ENCODE measurements at regions not wholly inside any gene's neighbourhood (a gene's known extent, or its start where the extent isn't known, plus 50 kb on each side); places are given as distances from the start of the nearest gene placed in this dataset.

DNA sequence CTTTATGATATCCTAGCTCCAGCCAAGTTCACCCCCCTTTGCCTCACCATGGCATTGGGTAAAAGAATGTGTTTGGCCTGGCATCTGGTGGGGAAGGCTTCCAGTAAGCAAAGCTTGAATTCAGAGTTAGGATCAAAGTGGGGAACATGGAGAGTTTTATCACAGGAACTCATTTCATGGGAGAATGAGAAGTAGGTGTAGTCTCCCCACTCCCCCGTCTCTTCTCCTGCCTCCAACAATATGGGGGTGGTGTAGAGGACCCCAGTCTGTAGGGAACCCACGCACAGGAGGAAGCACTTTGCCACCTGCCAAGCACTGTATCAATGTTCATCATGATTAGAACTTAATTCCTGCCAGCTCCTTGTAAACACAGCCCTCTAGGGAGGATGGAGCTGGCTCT, 200.5 kb downstream of the UACA start:
- H3K27me3 ChIP-seq (replicated peaks in 1 of 2; ENCODE audit: control insufficient read depth in 2 of 2, insufficient read depth in 2 of 2, low read length in 1 of 2), result peaks cover 0 to 5% of the 10 kb centered on the region in 2 experiments; a peak in 3 of 4 replicates
- H3K4me2 ChIP-seq (ENCODE audit: control insufficient read depth, insufficient read depth), result no peak overlapping the region
- H4K20me1 ChIP-seq (ENCODE audit: control insufficient read depth, insufficient read depth), result no peaks in the 10 kb centered on the region
- 7% methylated on average over 2 of the region's 2 CpGs for WGBS (ENCODE audit: insufficient coverage, insufficient replicate concordance, low lambda C conversion rate, missing lambda C conversion rate)
- ChIA-PET CTCF (interaction anchor here (0.6 kb wide), 1 partner anchor 128 kb away, joined by 4 read pairs; no protein-coding TSS in a partner anchor), POLR2A (no interaction called here), SMC1A (ENCODE audit: uncharacterized antibody, unreplicated experiment) (no interaction called here), RAD21 (ENCODE audit: unreplicated experiment) (no interaction called here)
- FAIRE-seq (no peak), ATAC-seq (no peak), DNase-seq (ENCODE audit: low read depth, low spot score) (no peak)
- no peak overlapping the region for H2AFZ ChIP-seq (ENCODE audit: control insufficient read depth, low read depth, low read length)
- no peak overlapping the region for H3K27ac ChIP-seq (ENCODE audit: control insufficient read depth, insufficient read depth)
- in situ Hi-C loops (cut with MboI) (no loop called here), intact Hi-C loops (cut with micrococcal nuclease; ENCODE audit: unreplicated experiment) (loop anchor here (10.0 kb wide), 1 partner anchor 162 kb away; no protein-coding TSS in a partner anchor)
- no peak overlapping the region for H3K9ac ChIP-seq (ENCODE audit: control insufficient read depth, insufficient read depth, low read length)
- H3K9me3 ChIP-seq (replicated peaks; ENCODE audit: control insufficient read depth, insufficient read depth, low read length), result no peaks in the 10 kb centered on the region
- H3K36me3 ChIP-seq (ENCODE audit: control insufficient read depth in 2 of 2, insufficient read depth in 2 of 2, low read length in 1 of 2), result no peaks in the 10 kb centered on the region
- no peak for TF ChIP-seq YBX1 (IDR thresholded peaks at IDR 0.05)
- TF ChIP-seq MXI1 (IDR thresholded peaks at IDR 0.05; ENCODE audit: low read depth, low read length), result no peak
- no peak for TF ChIP-seq HCFC1 (IDR thresholded peaks at IDR 0.05; ENCODE audit: low read length)
- H3K79me2 ChIP-seq (ENCODE audit: control insufficient read depth, insufficient read depth, low read length), result no peaks in the 10 kb centered on the region
- H3K4me3 ChIP-seq, result no peak overlapping the region
- no TSS peak for BruUV-seq (replicated peaks)
- peaks cover 3% of the 10 kb centered on the region; the same call in 1 of the 2 replicates for H3K4me1 ChIP-seq (ENCODE audit: control insufficient read depth, insufficient read depth, low read length)

- 40% methylated on average over 7 of the region's 7 CpGs for WGBS (ENCODE audit: insufficient coverage, insufficient replicate concordance, low lambda C conversion rate, missing lambda C conversion rate)
- Histone ChIP-seq H2AFZ (ENCODE audit: control insufficient read depth, low read depth, low read length) (no peak overlapping the region), H3K4me3 (no peak overlapping the region), H3K9ac (ENCODE audit: control insufficient read depth, insufficient read depth, low read length) (no peak overlapping the region), H3K27me3 (replicated peaks in 1 of 2; ENCODE audit: control insufficient read depth in 2 of 2, insufficient read depth in 2 of 2, low read length in 1 of 2) (peaks cover 0 to 5% of the 10 kb centered on the region in 2 experiments; a peak in 2 of 4 replicates), H3K4me1 (ENCODE audit: control insufficient read depth, insufficient read depth, low read length) (peaks cover 3% of the 10 kb centered on the region; the same call in 1 of the 2 replicates), H3K4me2 (ENCODE audit: control insufficient read depth, insufficient read depth) (no peak overlapping the region), H4K20me1 (ENCODE audit: control insufficient read depth, insufficient read depth) (no peaks in the 10 kb centered on the region), H3K36me3 (ENCODE audit: control insufficient read depth in 2 of 2, insufficient read depth in 2 of 2, low read length in 1 of 2) (no peaks in the 10 kb centered on the region), H3K27ac (ENCODE audit: control insufficient read depth, insufficient read depth) (no peak overlapping the region), H3K79me2 (ENCODE audit: control insufficient read depth, insufficient read depth, low read length) (no peaks in the 10 kb centered on the region), H3K9me3 (replicated peaks; ENCODE audit: control insufficient read depth, insufficient read depth, low read length) (no peaks in the 10 kb centered on the region)
- ChIA-PET POLR2A (no interaction called here), SMC1A (ENCODE audit: uncharacterized antibody, unreplicated experiment) (interaction anchor here (0.7 kb wide), 1 partner anchor 136 kb away, joined by 3 read pairs; no protein-coding TSS in a partner anchor), RAD21 (ENCODE audit: unreplicated experiment) (no interaction called here), CTCF (interaction anchor here (0.6 kb wide), 1 partner anchor 1621 kb away, joined by 3 read pairs; no protein-coding TSS in a partner anchor)
- DNase-seq (ENCODE audit: low read depth, low spot score), result no peak
- no peak for ATAC-seq
- no TSS peak for BruUV-seq (replicated peaks)
- intact Hi-C loops (cut with micrococcal nuclease; ENCODE audit: unreplicated experiment) (loop anchor here (10.0 kb wide), 1 partner anchor 163 kb away; no protein-coding TSS in a partner anchor), in situ Hi-C loops (cut with MboI) (no loop called here)
- no peak for FAIRE-seq
- TF ChIP-seq RELA (IDR thresholded peaks at IDR 0.05; ENCODE audit: borderline replicate concordance, partially characterized antibody), result no peak
- TF ChIP-seq POLR2AphosphoS5 (IDR thresholded peaks at IDR 0.05; ENCODE audit: low read length), result no peak
- TF ChIP-seq ZZZ3 (IDR thresholded peaks at IDR 0.05; ENCODE audit: control insufficient read depth, insufficient read length, low read depth), result no peak
- TF ChIP-seq, protein P1, sequence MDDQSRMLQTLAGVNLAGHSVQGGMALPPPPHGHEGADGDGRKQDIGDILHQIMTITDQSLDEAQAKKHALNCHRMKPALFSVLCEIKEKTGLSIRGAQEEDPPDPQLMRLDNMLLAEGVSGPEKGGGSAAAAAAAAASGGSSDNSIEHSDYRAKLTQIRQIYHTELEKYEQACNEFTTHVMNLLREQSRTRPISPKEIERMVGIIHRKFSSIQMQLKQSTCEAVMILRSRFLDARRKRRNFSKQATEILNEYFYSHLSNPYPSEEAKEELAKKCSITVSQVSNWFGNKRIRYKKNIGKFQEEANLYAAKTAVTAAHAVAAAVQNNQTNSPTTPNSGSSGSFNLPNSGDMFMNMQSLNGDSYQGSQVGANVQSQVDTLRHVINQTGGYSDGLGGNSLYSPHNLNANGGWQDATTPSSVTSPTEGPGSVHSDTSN (IDR thresholded peaks at IDR 0.05; ENCODE audit: insufficient replicate concordance, low read depth, low read length), result no peak
- no peak for TF ChIP-seq MXI1 (IDR thresholded peaks at IDR 0.05; ENCODE audit: low read depth, low read length)
- TF ChIP-seq, protein P2, sequence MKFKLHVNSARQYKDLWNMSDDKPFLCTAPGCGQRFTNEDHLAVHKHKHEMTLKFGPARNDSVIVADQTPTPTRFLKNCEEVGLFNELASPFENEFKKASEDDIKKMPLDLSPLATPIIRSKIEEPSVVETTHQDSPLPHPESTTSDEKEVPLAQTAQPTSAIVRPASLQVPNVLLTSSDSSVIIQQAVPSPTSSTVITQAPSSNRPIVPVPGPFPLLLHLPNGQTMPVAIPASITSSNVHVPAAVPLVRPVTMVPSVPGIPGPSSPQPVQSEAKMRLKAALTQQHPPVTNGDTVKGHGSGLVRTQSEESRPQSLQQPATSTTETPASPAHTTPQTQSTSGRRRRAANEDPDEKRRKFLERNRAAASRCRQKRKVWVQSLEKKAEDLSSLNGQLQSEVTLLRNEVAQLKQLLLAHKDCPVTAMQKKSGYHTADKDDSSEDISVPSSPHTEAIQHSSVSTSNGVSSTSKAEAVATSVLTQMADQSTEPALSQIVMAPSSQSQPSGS (IDR thresholded peaks at IDR 0.05; ENCODE audit: low read length), result no peak
- TF ChIP-seq MTA3 (IDR thresholded peaks at IDR 0.05; ENCODE audit: borderline replicate concordance, low read length), result no peak
Observed at GRCh38 chr15:70561885-70562284, 201.5 kb downstream of the UACA start.
